ENCODE measurements at regions not wholly inside any gene's neighbourhood (a gene's known extent, or its start where the extent isn't known, plus 50 kb on each side); places are given as distances from the start of the nearest gene placed in this dataset.

- H3K4me3 Mint-ChIP-seq: no peak overlapping the region
- H3K36me3 Mint-ChIP-seq: no peaks in the 10 kb centered on the region
- no peak for DNase-seq
- H3K27me3 Mint-ChIP-seq (ENCODE audit: low read depth in 3 of 3): no peaks in the 10 kb centered on the region
- peaks cover 7 to 25% (median 13%) of the 10 kb centered on the region in 6 donors for H3K9me3 Mint-ChIP-seq
- H3K4me1 Mint-ChIP-seq: no peaks in the 10 kb centered on the region
- H3K27ac Mint-ChIP-seq: no peak overlapping the region
These were observed 1791.1 kb downstream of the MAT2B start for GRCh38 chr5:165296401-165297130.

DNA sequence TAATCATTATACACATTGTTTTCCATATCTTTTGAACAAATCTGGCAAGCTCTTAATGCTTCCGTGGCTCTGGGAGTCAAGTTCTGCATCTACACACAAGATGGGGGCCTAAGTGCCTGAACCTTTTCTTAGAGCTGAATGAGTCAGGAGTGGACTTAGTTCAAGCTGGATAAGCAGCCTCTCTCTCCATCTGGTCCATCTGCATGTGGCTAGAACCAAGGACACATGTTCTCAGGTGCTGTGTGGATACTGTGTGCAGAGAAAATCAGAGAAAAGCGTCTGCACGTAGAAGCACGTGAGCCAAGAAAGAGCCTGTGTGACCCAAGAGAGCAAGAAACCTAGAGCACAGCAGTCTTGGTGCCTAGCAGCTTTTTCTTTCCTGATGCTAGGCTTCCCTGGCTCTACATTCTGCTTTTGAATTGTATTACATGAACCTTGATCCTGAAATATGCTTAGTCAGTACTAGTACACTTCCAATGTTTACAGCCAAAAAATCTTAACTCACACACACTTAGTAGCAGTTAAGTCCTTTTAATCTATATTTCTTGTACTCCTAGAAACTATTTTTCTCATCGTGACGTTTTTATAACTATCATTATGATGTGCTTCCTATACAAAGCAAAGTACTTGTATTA, 1798.9 kb downstream of the MAT2B start:
- peaks cover 5 to 52% (median 19%) of the 10 kb centered on the region in 6 donors for H3K9me3 Mint-ChIP-seq
- H3K27ac Mint-ChIP-seq: no peak overlapping the region
- no peaks in the 10 kb centered on the region for H3K36me3 Mint-ChIP-seq

DNA sequence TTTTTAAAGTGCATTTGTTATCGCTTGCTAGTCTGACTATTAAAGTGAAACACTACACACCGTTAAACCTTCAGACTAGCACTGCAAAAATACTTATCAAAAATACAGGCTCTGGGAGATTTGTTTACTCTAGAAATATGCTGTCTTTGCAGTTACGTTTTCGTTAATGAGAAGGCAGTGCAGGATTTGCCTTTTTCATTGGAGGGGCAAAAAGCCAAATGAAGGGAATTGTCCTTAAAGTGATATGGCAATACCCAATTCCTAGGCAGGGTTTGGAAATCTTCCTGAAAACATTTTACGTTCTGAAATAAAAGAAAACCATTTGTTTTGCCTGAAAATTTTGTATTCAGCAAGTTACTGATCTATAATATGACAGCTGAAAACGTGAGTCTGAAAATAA, 1800.2 kb downstream of the MAT2B start:
- H3K4me1 Mint-ChIP-seq: no peaks in the 10 kb centered on the region
- DNase-seq: no peak
- H3K27ac Mint-ChIP-seq: no peak overlapping the region
- peaks cover 5 to 57% (median 19%) of the 10 kb centered on the region in 6 donors for H3K9me3 Mint-ChIP-seq
- H3K27me3 Mint-ChIP-seq (ENCODE audit: low read depth in 3 of 3): no peaks in the 10 kb centered on the region
- H3K36me3 Mint-ChIP-seq: no peaks in the 10 kb centered on the region
- H3K4me3 Mint-ChIP-seq: no peak overlapping the region

More for the DNA sequence above, 1798.9 kb downstream of the MAT2B start:
- Mint-ChIP-seq H3K27me3 (ENCODE audit: low read depth in 3 of 3) (no peaks in the 10 kb centered on the region), H3K4me1 (no peaks in the 10 kb centered on the region), H3K4me3 (no peak overlapping the region)
- DNase-seq: no peak

DNA sequence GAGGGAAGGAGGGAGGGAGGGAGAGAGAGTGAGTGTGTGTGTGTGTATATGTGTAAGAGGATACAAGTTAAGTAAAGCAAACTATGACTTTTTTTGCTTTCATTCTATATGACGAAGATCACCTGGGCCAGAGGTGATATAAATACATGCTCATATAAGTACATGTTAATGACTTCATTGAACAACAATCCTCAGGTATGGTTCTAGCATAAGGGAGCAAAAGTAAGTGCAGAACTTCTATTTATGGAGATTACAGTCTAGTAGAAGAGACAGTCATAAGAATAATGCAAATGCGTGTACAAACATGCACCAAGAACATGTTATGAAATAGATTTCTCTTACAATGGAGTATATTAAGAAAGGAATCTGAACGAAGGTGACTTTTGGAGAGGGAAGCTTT, 1804.0 kb downstream of the MAT2B start:
- no peaks in the 10 kb centered on the region for H3K36me3 Mint-ChIP-seq
- no peak overlapping the region for H3K27ac Mint-ChIP-seq
- H3K4me3 Mint-ChIP-seq: no peak overlapping the region
- H3K9me3 Mint-ChIP-seq: peaks cover 0 to 37% (median 12%) of the 10 kb centered on the region in 6 donors
- no peaks in the 10 kb centered on the region for H3K4me1 Mint-ChIP-seq
- H3K27me3 Mint-ChIP-seq (ENCODE audit: low read depth in 3 of 3): no peaks in the 10 kb centered on the region
- DNase-seq: no peak

GRCh38 chr5:165310031-165310430, 1804.6 kb downstream of the MAT2B start:
- Mint-ChIP-seq H3K27me3 (ENCODE audit: low read depth in 3 of 3) (no peaks in the 10 kb centered on the region), H3K36me3 (no peaks in the 10 kb centered on the region), H3K4me1 (no peaks in the 10 kb centered on the region), H3K9me3 (peaks cover 0 to 40% (median 11%) of the 10 kb centered on the region in 6 donors), H3K27ac (no peak overlapping the region), H3K4me3 (no peak overlapping the region)
- DNase-seq: no peak

DNA sequence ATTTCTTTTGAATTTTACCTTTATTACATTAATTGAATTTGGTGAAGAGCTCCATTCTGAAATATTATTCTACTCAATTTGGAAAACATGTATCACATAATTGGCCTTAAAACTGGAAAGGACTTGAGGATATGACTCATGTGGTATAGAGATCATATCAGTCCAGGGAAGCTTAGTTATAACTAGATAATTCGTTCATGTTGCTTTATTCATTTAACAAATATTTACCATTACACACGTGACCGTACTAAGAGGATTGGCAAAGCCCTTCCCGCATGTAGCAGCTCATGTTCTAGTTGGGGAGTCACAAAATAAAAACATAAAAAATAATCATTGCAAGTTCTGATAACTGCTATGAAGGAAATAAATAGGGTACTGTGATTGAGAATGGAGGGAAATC, 1816.5 kb downstream of the MAT2B start:
- Mint-ChIP-seq H3K27ac (no peak overlapping the region), H3K4me1 (no peaks in the 10 kb centered on the region), H3K27me3 (ENCODE audit: low read depth in 3 of 3) (no peaks in the 10 kb centered on the region), H3K36me3 (no peaks in the 10 kb centered on the region), H3K4me3 (no peak overlapping the region), H3K9me3 (peaks cover 5 to 36% (median 14%) of the 10 kb centered on the region in 6 donors)
- DNase-seq: no peak

DNA sequence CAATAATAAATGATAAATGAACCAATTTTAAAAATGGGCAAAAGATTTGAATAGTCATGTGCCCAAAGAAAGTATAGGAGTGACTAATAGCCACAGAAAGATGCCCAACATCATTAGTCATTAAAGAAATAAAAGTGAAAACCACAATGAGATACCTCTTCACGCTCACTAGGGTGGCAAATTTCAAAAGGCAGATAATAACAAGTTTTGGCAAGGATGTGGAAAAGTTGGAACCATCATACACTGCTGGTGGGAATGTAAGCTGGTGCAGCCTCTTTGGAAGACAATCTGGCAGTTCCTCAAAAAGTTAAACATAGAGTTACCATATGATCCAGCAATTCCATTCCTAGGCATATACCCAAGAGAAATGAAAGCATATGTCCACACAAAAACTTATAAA, 1819.8 kb downstream of the MAT2B start:
- Mint-ChIP-seq H3K27ac (no peak overlapping the region), H3K27me3 (ENCODE audit: low read depth in 3 of 3) (no peaks in the 10 kb centered on the region), H3K4me3 (no peak overlapping the region), H3K36me3 (no peaks in the 10 kb centered on the region), H3K4me1 (no peaks in the 10 kb centered on the region), H3K9me3 (peaks cover 0 to 13% (median 4%) of the 10 kb centered on the region in 6 donors)
- DNase-seq: no peak

DNA sequence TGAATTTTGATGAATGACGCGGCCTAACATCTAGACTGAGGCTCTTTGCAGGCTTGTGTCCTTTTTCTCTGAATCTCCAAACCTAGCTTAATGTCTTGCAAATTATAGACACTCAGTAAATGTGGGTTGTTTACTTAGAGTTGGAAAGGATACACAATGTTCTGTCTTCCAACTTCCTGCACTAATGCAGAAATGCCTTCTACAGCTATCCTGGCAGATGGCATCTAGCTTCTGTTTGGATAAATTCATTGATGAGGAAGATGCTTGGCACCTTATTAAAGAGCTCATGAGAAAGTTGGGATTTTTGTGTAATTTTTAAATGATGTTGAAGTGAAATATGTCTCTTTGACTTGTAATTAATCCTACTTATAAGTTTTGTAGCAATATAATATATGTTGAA, 1822.2 kb downstream of the MAT2B start:
- Mint-ChIP-seq H3K4me3 (no peak overlapping the region), H3K36me3 (no peaks in the 10 kb centered on the region), H3K4me1 (no peaks in the 10 kb centered on the region), H3K27ac (no peak overlapping the region), H3K9me3 (peaks cover 0 to 7% (median 4%) of the 10 kb centered on the region in 6 donors), H3K27me3 (ENCODE audit: low read depth in 3 of 3) (no peaks in the 10 kb centered on the region)
- DNase-seq: no peak

GRCh38 chr5:165328846-165329245, 1823.4 kb downstream of the MAT2B start:
- Mint-ChIP-seq H3K27ac (no peak overlapping the region), H3K4me1 (no peaks in the 10 kb centered on the region), H3K36me3 (no peaks in the 10 kb centered on the region), H3K27me3 (ENCODE audit: low read depth in 3 of 3) (peaks cover 0 to 2% (median 0%) of the 10 kb centered on the region in 3 donors), H3K4me3 (no peak overlapping the region), H3K9me3 (peaks cover 0 to 14% (median 6%) of the 10 kb centered on the region in 6 donors)
- no peak for DNase-seq

DNA sequence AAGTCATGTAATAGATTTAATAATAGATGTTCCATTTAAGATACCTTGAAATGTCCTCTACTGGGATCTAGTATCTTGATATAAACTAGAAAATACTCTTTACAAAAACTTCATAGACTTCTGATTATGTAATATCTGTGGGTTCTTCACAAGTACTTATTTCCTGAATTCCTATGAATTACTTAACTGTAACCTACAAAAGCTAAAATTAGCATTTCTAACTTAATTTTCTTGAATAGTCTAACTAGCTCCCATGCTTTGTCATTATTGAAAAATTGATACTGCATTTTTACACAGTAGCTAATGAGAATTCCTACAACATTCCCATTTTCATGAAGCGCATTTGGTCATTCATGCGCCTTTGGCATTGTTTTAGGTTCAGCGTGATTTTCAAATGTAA, 1828.2 kb downstream of the MAT2B start:
- H3K27ac Mint-ChIP-seq: no peak overlapping the region
- H3K4me1 Mint-ChIP-seq: no peaks in the 10 kb centered on the region
- no peaks in the 10 kb centered on the region for H3K36me3 Mint-ChIP-seq
- no peak for DNase-seq
- H3K4me3 Mint-ChIP-seq: no peak overlapping the region
- H3K9me3 Mint-ChIP-seq: peaks cover 0 to 39% (median 6%) of the 10 kb centered on the region in 6 donors
- H3K27me3 Mint-ChIP-seq (ENCODE audit: low read depth in 3 of 3): peaks cover 0 to 2% (median 0%) of the 10 kb centered on the region in 3 donors

DNA sequence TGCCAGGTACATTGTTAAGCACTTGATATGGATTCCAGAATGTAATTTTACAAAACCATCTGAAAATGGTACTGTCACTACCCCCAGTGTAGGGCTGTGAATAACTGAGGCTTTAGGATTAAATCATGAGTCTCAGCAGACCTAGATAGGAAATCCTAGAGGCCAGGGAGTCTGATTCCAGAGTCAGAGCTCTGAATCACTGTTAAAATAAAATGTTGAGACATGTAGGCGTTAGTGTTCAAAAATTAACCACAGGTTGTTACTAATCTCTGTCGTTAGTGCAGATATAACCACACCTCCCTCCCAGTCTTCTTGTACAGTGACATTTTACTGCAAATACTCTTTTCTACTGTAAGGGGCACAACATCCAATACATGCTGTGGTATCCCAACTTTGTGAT, 1828.8 kb downstream of the MAT2B start:
- H3K4me3 Mint-ChIP-seq: no peak overlapping the region

GRCh38 chr5:165349735-165350134, 1844.3 kb downstream of the MAT2B start:
- Mint-ChIP-seq H3K27me3 (ENCODE audit: low read depth in 3 of 3) (no peaks in the 10 kb centered on the region), H3K4me1 (no peaks in the 10 kb centered on the region), H3K27ac (no peak overlapping the region), H3K36me3 (no peaks in the 10 kb centered on the region), H3K9me3 (peaks cover 3 to 34% (median 13%) of the 10 kb centered on the region in 6 donors), H3K4me3 (no peak overlapping the region)
- DNase-seq: no peak

More for the DNA sequence above, 1828.8 kb downstream of the MAT2B start:
- Mint-ChIP-seq H3K9me3 (peaks cover 0 to 35% (median 5%) of the 10 kb centered on the region in 6 donors), H3K27me3 (ENCODE audit: low read depth in 3 of 3) (peaks cover 0 to 2% (median 0%) of the 10 kb centered on the region in 3 donors), H3K27ac (no peak overlapping the region), H3K36me3 (no peaks in the 10 kb centered on the region), H3K4me1 (no peaks in the 10 kb centered on the region)
- DNase-seq: no peak

DNA sequence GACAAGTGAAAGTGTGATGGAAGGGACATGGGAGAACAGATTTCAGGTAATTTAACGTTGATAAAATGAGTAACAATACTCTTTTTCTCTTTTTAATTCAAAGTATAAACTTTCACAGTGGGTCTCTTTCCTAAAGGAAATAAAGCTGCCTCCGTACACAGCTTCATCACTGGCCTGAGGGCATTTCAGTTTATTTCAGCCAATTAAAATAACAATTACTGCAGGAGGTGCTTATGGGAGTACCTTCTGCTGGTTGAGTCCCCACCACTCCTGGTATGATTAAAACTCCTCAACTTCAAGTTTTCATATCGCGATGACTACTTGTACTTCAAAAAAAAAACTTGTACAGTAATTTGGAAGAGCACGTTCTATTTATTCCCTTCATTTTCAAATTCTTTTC, 1845.9 kb downstream of the MAT2B start:
- Mint-ChIP-seq H3K4me1 (no peaks in the 10 kb centered on the region), H3K36me3 (no peaks in the 10 kb centered on the region), H3K27ac (no peak overlapping the region), H3K9me3 (peaks cover 3 to 34% (median 15%) of the 10 kb centered on the region in 6 donors), H3K27me3 (ENCODE audit: low read depth in 3 of 3) (no peaks in the 10 kb centered on the region), H3K4me3 (no peak overlapping the region)
- no peak for DNase-seq

DNA sequence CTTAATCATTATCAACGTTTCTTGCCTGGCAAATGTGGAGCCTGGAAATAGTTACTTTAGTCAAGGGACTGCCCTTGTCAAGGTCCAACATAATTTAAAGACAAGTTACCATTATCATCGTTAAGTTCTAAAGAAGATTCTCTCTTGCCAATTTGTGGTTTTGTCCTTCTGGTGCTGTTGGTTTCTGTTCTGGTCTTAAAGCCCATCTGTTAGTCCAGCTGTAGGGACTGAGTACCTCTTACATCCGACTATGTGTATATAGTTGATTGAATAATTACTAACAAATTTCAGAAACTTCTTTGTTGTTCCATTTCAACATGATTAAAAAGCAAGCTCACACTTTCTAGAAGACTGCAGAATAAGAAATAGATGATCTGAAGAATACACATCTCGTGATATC, 1854.9 kb downstream of the MAT2B start:
- H3K9me3 Mint-ChIP-seq: peaks cover 6 to 39% (median 12%) of the 10 kb centered on the region in 6 donors

More for the DNA sequence above, 1854.9 kb downstream of the MAT2B start:
- H3K4me1 Mint-ChIP-seq: no peaks in the 10 kb centered on the region
- no peak overlapping the region for H3K4me3 Mint-ChIP-seq
- no peak for DNase-seq
- no peak overlapping the region for H3K27ac Mint-ChIP-seq
- H3K27me3 Mint-ChIP-seq (ENCODE audit: low read depth in 3 of 3): no peaks in the 10 kb centered on the region
- no peaks in the 10 kb centered on the region for H3K36me3 Mint-ChIP-seq
